ENCODE measurements at regions not wholly inside any gene's neighbourhood (a gene's known extent, or its start where the extent isn't known, plus 50 kb on each side); places are given as distances from the start of the nearest gene placed in this dataset.

GRCh38 chr10:107552963-107553362 is 388.5 kb upstream of the SORCS1 start:
- no peak for TF ChIP-seq CTCF (conservative IDR thresholded peaks at IDR 0.05)
- TF ChIP-seq EZH2 (IDR thresholded peaks at IDR 0.05; ENCODE audit: low read depth): no peak

Data from PC-9 (cell line).